ENCODE measurements at regions not wholly inside any gene's neighbourhood (a gene's known extent, or its start where the extent isn't known, plus 50 kb on each side); places are given as distances from the start of the nearest gene placed in this dataset.

- no peaks in the 10 kb centered on the region for H3K27me3 Mint-ChIP-seq (ENCODE audit: low read depth)
These were observed 121.6 kb upstream of the HTR2C start for GRCh38 chrX:114462266-114462665.

More at GRCh38 chrX:114462266-114462665, 121.6 kb upstream of the HTR2C start:
- Histone ChIP-seq H3K18ac (ENCODE audit: insufficient read length, low read depth, low read length) (no peak overlapping the region), H3K27ac (ENCODE audit: insufficient read length, low read depth, low read length) (no peak overlapping the region), H4K20me1 (ENCODE audit: control insufficient read depth, insufficient read depth, insufficient read length) (no peaks in the 10 kb centered on the region), H3K4ac (ENCODE audit: low read depth, low read length) (no peak overlapping the region), H3K9me3 (ENCODE audit: control insufficient read depth, low read depth, low read length) (no peaks in the 10 kb centered on the region), H2BK120ac (ENCODE audit: low read depth, low read length, poor library complexity, severe bottlenecking) (no peak overlapping the region), H3K9ac (ENCODE audit: extremely low read depth, insufficient read length, low read length) (no peak overlapping the region), H3K56ac (ENCODE audit: insufficient read length, low read depth, low read length) (no peak overlapping the region), H4K5ac (ENCODE audit: insufficient read length, low read depth, low read length) (no peak overlapping the region), H3K23me2 (ENCODE audit: insufficient read length, low read depth, low read length, poor library complexity, severe bottlenecking) (no peaks in the 10 kb centered on the region), H2AFZ (ENCODE audit: low read length) (no peak overlapping the region), H4K91ac (ENCODE audit: insufficient read length, low read depth, low read length) (no peak overlapping the region), H3T11ph (ENCODE audit: low read length) (no peak overlapping the region), H4K8ac (replicated peaks; ENCODE audit: insufficient read length, low read depth, low read length) (no peak overlapping the region), H2BK15ac (ENCODE audit: low read depth, low read length) (no peak overlapping the region), H3K14ac (ENCODE audit: insufficient read depth, low read length) (no peak overlapping the region), H2BK5ac (ENCODE audit: insufficient read length, low read length) (no peak overlapping the region), H3K79me1 (ENCODE audit: insufficient read depth, low read depth, low read length, poor library complexity, severe bottlenecking) (no peaks in the 10 kb centered on the region), H3K4me1 (ENCODE audit: insufficient read depth, low read length) (peaks cover 2% of the 10 kb centered on the region; the same call in 1 of the 2 replicates), H3K27me3 (ENCODE audit: insufficient read depth, low read length) (no peaks in the 10 kb centered on the region), H3K23ac (ENCODE audit: insufficient read length, low read depth, low read length) (no peak overlapping the region), H3K79me2 (ENCODE audit: insufficient read depth, low read length) (peaks cover under 1% of the 10 kb centered on the region; the same call in 1 of the 2 replicates), H3K4me2 (ENCODE audit: insufficient read depth, insufficient read length, low read length) (no peak overlapping the region), H2BK20ac (ENCODE audit: low read depth, low read length, poor library complexity, severe bottlenecking) (no peak overlapping the region), H2AK5ac (ENCODE audit: insufficient read length, low read length) (no peak overlapping the region), H2BK12ac (ENCODE audit: insufficient read length, low read depth, low read length) (no peak overlapping the region)
- Mint-ChIP-seq H3K9me3 (peaks cover 0 to 3% of the 10 kb centered on the region in 2 experiments; a peak in 2 of 5 replicates), H3K4me3 (no peak overlapping the region), H3K27ac (0 out of 7 replicates have a peak overlapping the region, but pooled peaks of 1 of the 3 experiments have one; percentile 13), H3K36me3 (ENCODE audit: insufficient read depth in 1 of 3, low read depth in 3 of 3) (peaks cover 9 to 20% (median 13%) of the 10 kb centered on the region in 3 experiments), H3K4me1 (peaks cover 47 to 63% of the 10 kb centered on the region in 2 experiments)
- DNase-seq = no peak
- TF ChIP-seq, protein P1, sequence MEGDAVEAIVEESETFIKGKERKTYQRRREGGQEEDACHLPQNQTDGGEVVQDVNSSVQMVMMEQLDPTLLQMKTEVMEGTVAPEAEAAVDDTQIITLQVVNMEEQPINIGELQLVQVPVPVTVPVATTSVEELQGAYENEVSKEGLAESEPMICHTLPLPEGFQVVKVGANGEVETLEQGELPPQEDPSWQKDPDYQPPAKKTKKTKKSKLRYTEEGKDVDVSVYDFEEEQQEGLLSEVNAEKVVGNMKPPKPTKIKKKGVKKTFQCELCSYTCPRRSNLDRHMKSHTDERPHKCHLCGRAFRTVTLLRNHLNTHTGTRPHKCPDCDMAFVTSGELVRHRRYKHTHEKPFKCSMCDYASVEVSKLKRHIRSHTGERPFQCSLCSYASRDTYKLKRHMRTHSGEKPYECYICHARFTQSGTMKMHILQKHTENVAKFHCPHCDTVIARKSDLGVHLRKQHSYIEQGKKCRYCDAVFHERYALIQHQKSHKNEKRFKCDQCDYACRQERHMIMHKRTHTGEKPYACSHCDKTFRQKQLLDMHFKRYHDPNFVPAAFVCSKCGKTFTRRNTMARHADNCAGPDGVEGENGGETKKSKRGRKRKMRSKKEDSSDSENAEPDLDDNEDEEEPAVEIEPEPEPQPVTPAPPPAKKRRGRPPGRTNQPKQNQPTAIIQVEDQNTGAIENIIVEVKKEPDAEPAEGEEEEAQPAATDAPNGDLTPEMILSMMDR (conservative IDR thresholded peaks at IDR 0.05) = no peak

All from H9 (cell line).